AG10803 (cell line): ENCODE measurements at regions not wholly inside any gene's neighbourhood (a gene's known extent, or its start where the extent isn't known, plus 50 kb on each side); places are given as distances from the start of the nearest gene placed in this dataset.
"Not testable (repeated sequence)": the region's sequence is repeated elsewhere in the genome, so short reads cannot be mapped to it uniquely, and the experiment has no call there.

Experiments
- DNase-seq: peaks from one replicate; pipeline ENCODE4 v3.0.0; 2010; ENCODE audit warnings: low read depth
- H3K4me3 ChIP-seq: 2 replicates; pipeline ENCODE4 v1.5.1; 2011; ENCODE audit warnings: mild to moderate bottlenecking, low read length, control low read depth
- CTCF ChIP-seq: conservative IDR thresholded peaks from 2 replicates; pipeline ENCODE4 v1.5.1; 2011; ENCODE audit warnings: mild to moderate bottlenecking, low read length, control low read depth, inconsistent platforms

DNA sequence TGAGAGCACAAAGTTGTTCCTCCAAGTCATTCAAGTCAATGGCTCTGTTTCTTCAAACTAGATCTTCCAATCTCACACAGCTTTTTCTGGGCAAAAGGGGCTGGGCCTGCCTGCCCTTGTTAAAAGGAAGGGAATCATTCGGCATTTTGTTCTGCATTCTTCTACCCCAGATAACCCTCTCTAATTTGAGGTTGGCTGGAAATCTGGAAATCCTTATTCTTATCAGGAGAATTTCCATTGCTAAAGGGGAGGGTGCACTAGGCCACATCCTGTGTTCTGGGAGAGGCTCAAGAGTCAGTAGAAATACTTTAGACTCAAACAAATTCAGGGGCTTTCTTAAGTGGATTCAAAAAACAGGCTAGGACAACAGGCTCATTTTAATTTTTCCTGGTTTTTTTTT is 384.7 kb upstream of the ZNF462 start:
- H3K4me3 ChIP-seq, result no peak overlapping the region
- no peak for DNase-seq
- TF ChIP-seq CTCF, result no peak

GRCh38 chr9:106478727-106479126 is 384.2 kb upstream of the ZNF462 start:
- no peak overlapping the region for H3K4me3 ChIP-seq
- no peak for DNase-seq
- TF ChIP-seq CTCF, result no peak

DNA sequence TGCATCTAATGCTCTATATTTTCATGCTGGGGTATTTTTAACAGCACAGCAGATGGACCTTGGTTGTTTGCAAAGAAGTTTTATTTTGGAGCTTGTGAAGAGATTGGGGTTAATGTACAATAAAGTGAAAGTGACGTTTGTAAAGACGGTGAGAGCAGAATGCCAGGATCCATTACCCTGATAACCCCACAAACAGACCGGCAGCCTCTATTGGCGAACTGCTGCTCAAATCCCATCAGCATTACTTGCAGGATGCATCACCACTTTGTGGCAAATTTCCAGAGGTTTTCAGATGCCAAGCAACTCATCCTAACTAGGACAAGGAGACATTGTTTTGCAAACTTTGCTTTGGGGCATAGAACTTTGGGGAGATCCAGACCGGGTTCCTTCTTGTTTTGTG is 383.3 kb upstream of the ZNF462 start:
- TF ChIP-seq CTCF, result no peak
- DNase-seq, result peak; percentile 74
- no peak overlapping the region for H3K4me3 ChIP-seq

DNA sequence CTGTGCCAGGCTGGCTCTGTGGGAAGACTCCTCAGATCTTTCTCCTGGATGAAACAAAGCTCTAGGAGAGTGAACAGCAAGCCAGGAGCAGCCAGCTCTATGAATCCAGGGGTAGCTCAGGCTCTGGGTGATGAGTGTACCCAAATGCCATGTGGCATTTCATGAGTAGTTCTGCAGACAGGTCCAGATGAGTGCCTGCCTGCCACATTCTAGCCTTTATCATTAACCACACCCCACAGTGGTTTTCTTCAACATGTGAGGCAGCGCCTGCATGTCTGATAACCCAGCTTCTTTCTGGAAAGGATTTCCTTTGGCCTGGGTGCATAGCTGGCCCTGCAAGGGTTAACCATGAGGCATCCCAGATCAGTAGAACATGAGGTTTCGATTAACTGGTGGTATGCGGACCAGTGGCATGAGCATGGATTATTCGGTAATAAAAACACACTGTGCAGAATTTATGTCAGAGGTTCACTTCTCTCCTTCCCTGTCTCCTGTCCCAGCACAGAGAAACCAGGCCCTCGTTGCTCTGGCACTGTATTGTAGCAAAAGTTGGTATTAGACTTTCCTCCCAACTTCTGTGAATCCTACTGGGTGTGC is 381.9 kb upstream of the ZNF462 start:
- peak; percentile 63 for DNase-seq
- no peak overlapping the region for H3K4me3 ChIP-seq
- no peak for TF ChIP-seq CTCF

DNA sequence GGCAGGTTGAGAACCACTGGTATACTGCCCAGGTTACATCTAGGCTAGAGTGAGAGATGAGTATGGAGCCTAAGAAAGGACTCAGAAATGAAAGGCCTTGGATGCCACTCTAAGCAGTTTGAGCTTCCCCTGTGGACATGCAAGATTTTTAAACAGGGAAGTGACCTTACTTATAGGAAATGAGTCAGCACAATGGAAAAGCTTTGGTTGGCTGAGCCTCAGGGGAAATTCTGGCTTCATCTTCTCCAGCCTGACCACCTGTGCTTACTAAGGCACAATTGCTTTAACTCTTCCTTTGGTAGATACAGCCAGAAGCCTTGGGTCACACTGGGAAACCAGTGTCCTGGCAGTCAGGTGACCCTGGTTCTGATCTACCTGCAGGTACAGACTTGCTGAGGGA is 380.2 kb upstream of the ZNF462 start:
- H3K4me3 ChIP-seq, result no peak overlapping the region
- no peak for TF ChIP-seq CTCF
- peak; percentile 27 for DNase-seq

GRCh38 chr9:106486685-106487084 is 376.3 kb upstream of the ZNF462 start:
- no peak overlapping the region for H3K4me3 ChIP-seq
- DNase-seq, result no peak
- TF ChIP-seq CTCF, result no peak

DNA sequence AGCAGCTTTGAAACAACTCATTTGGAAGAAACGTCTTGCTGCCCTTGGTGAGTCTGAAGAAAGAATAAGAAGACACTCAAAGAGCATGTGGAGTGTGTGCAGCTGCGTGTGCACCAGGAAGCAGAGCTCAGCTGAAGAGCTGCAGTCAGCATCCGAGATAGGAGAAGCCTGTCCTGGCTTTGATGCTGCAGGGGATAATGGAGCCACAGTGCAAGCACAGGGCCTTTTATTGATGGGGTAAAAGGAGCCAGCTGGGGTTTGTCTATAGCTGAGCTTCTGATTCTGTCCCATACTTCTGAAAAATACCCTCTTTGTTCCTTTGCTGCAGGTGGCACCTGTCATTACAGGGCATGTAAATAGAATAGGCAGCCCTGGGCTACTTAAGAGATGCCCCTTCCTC is 375.7 kb upstream of the ZNF462 start:
- TF ChIP-seq CTCF, result no peak
- DNase-seq, result no peak
- no peak overlapping the region for H3K4me3 ChIP-seq

GRCh38 chr9:106492126-106492525 is 370.8 kb upstream of the ZNF462 start:
- not testable (repeated sequence) for H3K4me3 ChIP-seq, DNase-seq
